AG10803 (cell line): ENCODE measurements at regions not wholly inside any gene's neighbourhood (a gene's known extent, or its start where the extent isn't known, plus 50 kb on each side); places are given as distances from the start of the nearest gene placed in this dataset.
A peak's percentile ranks its signal among the peaks of the same experiment; 100 is the strongest.

ENCODE experiments used
- DNase-seq: peaks from one replicate; pipeline ENCODE4 v3.0.0; 2010; ENCODE audit warnings: low read depth
- H3K4me3 ChIP-seq: 2 replicates; pipeline ENCODE4 v1.5.1; 2011; ENCODE audit warnings: mild to moderate bottlenecking, low read length, control low read depth
- CTCF ChIP-seq: conservative IDR thresholded peaks from 2 replicates; pipeline ENCODE4 v1.5.1; 2011; ENCODE audit warnings: mild to moderate bottlenecking, low read length, control low read depth, inconsistent platforms

DNA sequence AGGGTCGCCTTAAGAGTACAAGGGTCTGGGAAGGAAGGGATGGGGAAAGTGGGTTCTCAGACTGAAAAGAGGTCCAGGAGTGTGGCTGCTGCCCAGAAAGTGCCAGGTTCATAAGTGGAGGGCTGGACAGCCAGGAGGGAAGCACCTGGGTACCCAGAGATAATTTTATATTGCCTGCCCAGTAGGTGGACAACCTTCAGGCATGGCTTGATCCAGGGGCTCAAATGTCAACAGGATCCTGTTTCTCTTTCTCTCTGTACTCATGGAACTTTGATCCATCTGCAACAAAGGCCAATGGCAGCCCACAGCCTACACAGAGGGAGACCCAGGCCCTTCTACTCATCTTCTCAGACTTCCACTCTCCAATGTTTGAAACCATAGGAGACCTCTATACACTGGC lies 80.5 kb upstream of the GRK3 start:
- TF ChIP-seq CTCF = no peak
- H3K4me3 ChIP-seq = no peak overlapping the region
- DNase-seq = no peak

DNA sequence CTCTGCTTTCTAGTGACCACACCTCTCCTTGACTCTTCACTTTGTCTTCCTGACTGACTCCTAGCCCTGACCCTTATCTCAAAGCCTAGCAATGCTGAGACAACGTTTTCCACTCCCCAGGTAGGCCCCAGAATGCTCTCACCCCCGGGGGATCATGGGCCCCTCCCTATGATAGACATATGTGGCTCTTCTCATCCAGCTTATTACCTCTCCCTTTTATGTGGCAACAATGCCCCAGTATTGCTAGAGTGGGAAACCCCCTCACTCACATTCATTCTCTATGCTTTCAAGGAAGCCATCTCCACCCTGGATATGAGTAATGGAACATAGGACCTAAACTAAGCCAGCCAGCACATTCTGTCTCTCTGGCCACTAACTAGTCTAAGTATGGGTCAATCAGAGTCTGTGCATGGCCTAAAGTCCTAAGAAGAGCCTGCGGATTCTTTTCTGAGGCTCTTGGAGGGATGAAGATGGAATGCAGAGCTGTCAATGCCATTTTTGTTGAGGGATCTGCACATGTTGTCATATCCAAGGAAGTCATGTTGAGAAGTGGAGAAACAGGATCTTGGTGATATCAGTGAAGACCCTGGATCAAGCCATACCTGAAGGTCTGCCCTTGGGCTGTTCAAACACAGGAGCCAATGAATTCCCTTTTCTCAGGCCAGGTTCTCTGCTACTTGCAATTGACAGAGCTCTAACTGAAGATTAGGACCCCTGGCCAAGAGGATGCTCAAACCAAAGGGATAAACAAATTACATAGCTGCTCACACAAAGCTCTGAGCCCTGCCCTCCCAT lies 79.8 kb upstream of the GRK3 start:
- no peak for DNase-seq
- TF ChIP-seq CTCF = no peak
- no peak overlapping the region for H3K4me3 ChIP-seq

DNA sequence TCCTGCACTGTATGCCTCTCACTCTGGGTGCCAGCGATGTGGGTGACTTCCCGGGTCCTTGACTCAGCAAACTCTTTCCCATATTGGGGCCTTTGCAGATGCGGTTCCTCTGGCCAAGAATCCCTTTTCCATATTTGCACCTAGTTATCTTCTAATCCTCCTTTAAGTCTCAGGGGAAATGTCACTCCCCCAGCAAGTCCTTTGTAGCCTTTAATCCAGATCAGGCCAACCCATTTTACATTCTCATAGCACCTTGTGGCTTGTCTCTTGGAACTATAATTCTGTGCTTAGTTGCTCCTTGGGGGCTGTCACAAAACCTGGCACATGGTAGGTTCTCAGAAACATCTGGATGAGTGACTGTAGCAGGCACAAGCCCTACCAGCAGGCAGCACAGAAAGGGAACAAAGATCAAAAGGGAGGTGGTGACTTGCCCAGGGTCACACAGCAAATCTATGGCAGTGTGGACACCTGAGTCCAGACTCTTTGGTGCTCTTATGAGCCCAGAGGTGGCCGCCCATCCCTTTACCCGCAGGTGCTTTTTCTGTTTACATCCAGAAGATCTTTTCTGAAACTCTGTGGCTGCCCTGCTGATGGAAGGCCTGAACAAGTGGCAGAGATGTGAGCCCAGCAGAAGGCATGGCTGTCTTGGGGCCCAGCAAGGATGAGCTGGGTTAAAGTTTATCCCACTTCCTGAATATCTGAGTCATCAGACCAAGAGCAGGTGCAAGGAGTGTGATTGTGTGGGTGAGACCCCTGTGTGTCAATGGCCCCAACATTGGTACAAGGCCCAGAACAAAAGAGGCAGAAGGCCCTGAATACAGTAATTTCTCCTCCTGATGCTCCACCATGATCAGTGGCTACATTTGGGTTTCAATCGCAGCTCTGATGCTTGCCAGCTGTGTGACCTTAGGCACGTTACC lies 78.6 kb upstream of the GRK3 start:
- DNase-seq = no peak
- TF ChIP-seq CTCF = no peak
- H3K4me3 ChIP-seq = no peak overlapping the region

GRCh38 chr22:25487508-25487907 lies 77.0 kb upstream of the GRK3 start:
- no peak for DNase-seq
- no peak for TF ChIP-seq CTCF
- no peak overlapping the region for H3K4me3 ChIP-seq

DNA sequence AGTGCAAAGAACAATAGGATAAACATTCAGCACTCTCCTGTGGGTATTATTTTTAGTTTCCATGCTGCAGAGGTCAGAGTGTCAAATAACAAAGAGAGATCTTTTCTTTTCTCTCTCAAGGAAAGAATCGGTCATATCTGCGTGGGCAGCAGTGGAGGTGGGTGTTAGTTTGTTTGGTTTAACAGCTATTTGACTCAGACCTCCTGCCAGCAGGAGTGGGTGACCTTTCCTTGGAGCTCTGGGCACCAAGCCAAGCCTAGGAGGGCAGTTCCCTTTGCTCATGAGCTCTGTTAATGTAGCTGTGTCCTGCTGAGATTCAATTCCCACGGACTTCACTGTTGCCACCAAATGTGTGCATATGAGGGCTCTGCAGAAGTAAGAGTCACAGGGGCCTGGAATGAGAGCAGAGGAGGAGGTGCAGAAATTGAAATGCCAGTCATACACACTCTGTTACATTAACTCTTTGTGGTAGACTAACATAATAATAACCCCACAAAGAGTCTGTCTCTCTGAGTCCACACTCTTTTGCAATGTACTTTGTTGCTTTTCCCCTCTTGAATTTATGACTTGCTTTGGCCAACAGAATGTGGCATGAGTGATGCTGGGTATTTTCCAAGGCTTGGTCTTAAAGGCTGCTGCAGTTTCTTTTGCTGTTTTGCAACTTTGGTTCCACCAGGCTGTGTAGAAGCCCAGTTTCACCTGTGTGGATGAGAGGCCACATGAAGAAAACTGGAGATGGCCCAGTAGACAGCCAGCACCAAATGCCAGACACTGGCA lies 76.0 kb upstream of the GRK3 start:
- H3K4me3 ChIP-seq = no peak overlapping the region
- DNase-seq = peak; percentile 43
- TF ChIP-seq CTCF = no peak

- H3K4me3 ChIP-seq = no peak overlapping the region
- TF ChIP-seq CTCF = no peak
- no peak for DNase-seq
These were observed 74.5 kb upstream of the GRK3 start for GRCh38 chr22:25489947-25490346.
